ENCODE measurements at regions not wholly inside any gene's neighbourhood (a gene's known extent, or its start where the extent isn't known, plus 50 kb on each side); places are given as distances from the start of the nearest gene placed in this dataset.
"Not testable (repeated sequence)": the region's sequence is repeated elsewhere in the genome, so short reads cannot be mapped to it uniquely, and the experiment has no call there.

GRCh38 chrX:151085207-151085606 lies 91.2 kb upstream of the GPR50 start:
- Histone ChIP-seq H3K9ac (ENCODE audit: low read depth in 2 of 2, low read length in 2 of 2) (no peak overlapping the region), H3K36me3 (no peaks in the 10 kb centered on the region), H3K27me3 (no peaks in the 10 kb centered on the region), H3K4me1 (peaks cover 3% of the 10 kb centered on the region), H3K4me3 (no peak overlapping the region), H3K9me3 (no peaks in the 10 kb centered on the region), H3K27ac (no peak overlapping the region)
- DNase-seq, result no peak
- TF ChIP-seq, protein P1, sequence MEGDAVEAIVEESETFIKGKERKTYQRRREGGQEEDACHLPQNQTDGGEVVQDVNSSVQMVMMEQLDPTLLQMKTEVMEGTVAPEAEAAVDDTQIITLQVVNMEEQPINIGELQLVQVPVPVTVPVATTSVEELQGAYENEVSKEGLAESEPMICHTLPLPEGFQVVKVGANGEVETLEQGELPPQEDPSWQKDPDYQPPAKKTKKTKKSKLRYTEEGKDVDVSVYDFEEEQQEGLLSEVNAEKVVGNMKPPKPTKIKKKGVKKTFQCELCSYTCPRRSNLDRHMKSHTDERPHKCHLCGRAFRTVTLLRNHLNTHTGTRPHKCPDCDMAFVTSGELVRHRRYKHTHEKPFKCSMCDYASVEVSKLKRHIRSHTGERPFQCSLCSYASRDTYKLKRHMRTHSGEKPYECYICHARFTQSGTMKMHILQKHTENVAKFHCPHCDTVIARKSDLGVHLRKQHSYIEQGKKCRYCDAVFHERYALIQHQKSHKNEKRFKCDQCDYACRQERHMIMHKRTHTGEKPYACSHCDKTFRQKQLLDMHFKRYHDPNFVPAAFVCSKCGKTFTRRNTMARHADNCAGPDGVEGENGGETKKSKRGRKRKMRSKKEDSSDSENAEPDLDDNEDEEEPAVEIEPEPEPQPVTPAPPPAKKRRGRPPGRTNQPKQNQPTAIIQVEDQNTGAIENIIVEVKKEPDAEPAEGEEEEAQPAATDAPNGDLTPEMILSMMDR (IDR thresholded peaks at IDR 0.05), result no peak
- intact Hi-C loops (cut with DNase I), result no loop called here

DNA sequence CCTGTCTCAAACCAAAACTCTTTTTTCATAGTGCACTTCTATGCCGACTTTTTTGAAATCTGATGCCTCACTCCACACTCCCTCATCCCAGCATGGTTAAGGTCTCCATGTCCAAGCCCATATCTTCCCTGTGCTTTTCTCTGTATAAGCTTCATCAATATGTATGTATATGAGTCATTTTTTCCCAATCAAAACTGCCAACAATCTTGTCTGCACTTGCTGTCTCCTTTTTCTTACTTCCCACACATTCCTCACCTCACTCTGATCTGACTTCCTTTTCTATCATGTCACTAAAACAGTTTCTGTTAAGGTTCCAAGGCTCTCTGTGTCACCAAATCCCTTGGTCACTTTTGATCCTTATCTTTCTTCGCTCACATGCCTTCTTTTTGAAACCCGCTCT lies 88.2 kb upstream of the GPR50 start:
- DNase-seq, result no peak
- Histone ChIP-seq H3K27ac (no peak overlapping the region), H3K9me3 (no peaks in the 10 kb centered on the region), H3K27me3 (no peaks in the 10 kb centered on the region), H3K4me3 (no peak overlapping the region), H3K36me3 (no peaks in the 10 kb centered on the region), H3K4me1 (no peaks in the 10 kb centered on the region), H3K9ac (ENCODE audit: low read depth in 2 of 2, low read length in 2 of 2) (no peak overlapping the region)
- TF ChIP-seq, protein P1 (IDR thresholded peaks at IDR 0.05), result no peak
- intact Hi-C loops (cut with DNase I), result no loop called here

- DNase-seq, result no peak
- Histone ChIP-seq H3K36me3 (no peaks in the 10 kb centered on the region), H3K9me3 (no peaks in the 10 kb centered on the region), H3K27ac (no peak overlapping the region), H3K4me1 (no peaks in the 10 kb centered on the region), H3K27me3 (no peaks in the 10 kb centered on the region), H3K4me3 (no peak overlapping the region), H3K9ac (ENCODE audit: low read depth in 2 of 2, low read length in 2 of 2) (no peak overlapping the region)
- intact Hi-C loops (cut with DNase I), result no loop called here
- TF ChIP-seq, protein P1 (IDR thresholded peaks at IDR 0.05), result no peak
Measured at GRCh38 chrX:151099001-151099400, 77.4 kb upstream of the GPR50 start.

DNA sequence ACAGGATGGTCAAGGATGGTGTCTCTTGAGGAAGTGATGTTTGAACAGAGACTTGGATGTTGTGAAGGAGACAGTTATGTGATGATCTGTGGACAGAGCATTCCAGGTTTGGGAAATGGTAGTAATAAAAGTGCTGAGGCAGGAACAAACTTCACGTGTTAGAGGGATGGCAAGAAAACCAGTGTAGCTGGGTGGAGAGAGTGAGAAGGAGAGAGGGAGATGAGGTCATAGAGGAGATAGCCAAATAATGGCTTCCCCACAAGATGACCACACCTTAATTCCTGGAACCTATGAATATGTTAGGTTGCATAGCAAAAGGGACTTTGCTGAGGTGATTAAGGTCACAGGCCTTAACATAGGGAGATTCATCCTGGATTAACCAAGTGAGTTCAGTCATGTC lies 75.6 kb upstream of the GPR50 start:
- intact Hi-C loops (cut with DNase I), result no loop called here
- Histone ChIP-seq H3K9me3 (no peaks in the 10 kb centered on the region), H3K4me1 (no peaks in the 10 kb centered on the region), H3K4me3 (no peak overlapping the region), H3K9ac (ENCODE audit: low read depth in 2 of 2, low read length in 2 of 2) (no peak overlapping the region), H3K27me3 (no peaks in the 10 kb centered on the region), H3K27ac (no peak overlapping the region), H3K36me3 (no peaks in the 10 kb centered on the region)
- DNase-seq, result no peak
- TF ChIP-seq, protein P1 (IDR thresholded peaks at IDR 0.05), result no peak

DNA sequence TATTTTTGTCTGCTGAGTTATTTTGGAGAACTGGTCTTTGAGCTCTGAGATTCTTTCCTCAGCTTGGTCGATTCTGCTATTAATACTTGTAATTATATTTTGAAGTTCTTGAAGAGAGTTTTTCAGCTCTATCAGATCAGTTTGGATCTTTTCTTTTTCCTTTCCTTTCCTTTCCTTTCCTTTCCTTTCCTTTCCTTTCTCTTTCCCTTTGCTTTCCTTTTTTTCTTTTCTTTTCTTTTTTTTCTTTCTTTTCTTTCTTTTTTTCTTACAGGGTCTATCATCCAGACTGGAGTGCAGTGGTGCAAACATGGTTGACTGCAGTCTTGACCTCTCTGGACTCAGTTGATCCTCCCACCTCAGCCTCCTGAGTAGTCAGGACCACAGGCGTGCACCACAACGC lies 63.2 kb upstream of the GPR50 start:
- H3K4me3 ChIP-seq; H3K36me3 ChIP-seq; H3K9ac ChIP-seq (ENCODE audit: low read depth in 2 of 2, low read length in 2 of 2); H3K9me3 ChIP-seq; intact Hi-C loops (cut with DNase I); DNase-seq; H3K4me1 ChIP-seq; H3K27me3 ChIP-seq; H3K27ac ChIP-seq: not testable (repeated sequence)

Measured in colonic mucosa (tissue), 4 donors.